Spinal cord (tissue), 9 donors: ENCODE measurements at regions not wholly inside any gene's neighbourhood (a gene's known extent, or its start where the extent isn't known, plus 50 kb on each side); places are given as distances from the start of the nearest gene placed in this dataset.
A peak's percentile ranks its signal among the peaks of the same experiment; 100 is the strongest.
"Not testable (repeated sequence)": the region's sequence is repeated elsewhere in the genome, so short reads cannot be mapped to it uniquely, and the experiment has no call there.

Experiments used
- DNase-seq, 6 donors: peaks; one replicate each; pipeline versions ENCODE4 v3.0.0 to v3.0.0-alpha.2; 2013 to 2015; ENCODE audit warnings: low spot score in 6 of 6, low read depth in 4 of 6
- H3K27ac ChIP-seq: one replicate; pipeline ENCODE4 v1.5.1; 2013; ENCODE audit warnings: low read depth, low read length, control low read depth
- H3K27me3 ChIP-seq: one replicate; pipeline ENCODE4 v1.6.1; 2013; ENCODE audit warnings: low read length; ENCODE audit not compliant: control insufficient read depth, insufficient read depth
- H3K36me3 ChIP-seq: one replicate; pipeline ENCODE4 v1.6.1; 2013; ENCODE audit warnings: low read length; ENCODE audit not compliant: control insufficient read depth, insufficient read depth
- H3K4me1 ChIP-seq: one replicate; pipeline ENCODE4 v1.6.1; 2013; ENCODE audit warnings: low read length; ENCODE audit not compliant: control insufficient read depth, insufficient read depth
- H3K4me3 ChIP-seq: one replicate; pipeline ENCODE4 v1.5.1; 2013; ENCODE audit warnings: low read depth, low read length, control low read depth
- H3K9me3 ChIP-seq: one replicate; pipeline ENCODE4 v1.6.1; 2013; ENCODE audit warnings: low read length; ENCODE audit not compliant: control insufficient read depth, insufficient read depth
- WGBS: methylation state at CpG from one replicate; pipeline ENCODE4 v1.1.5; 2013; ENCODE audit warnings: missing lambda C conversion rate; ENCODE audit not compliant: insufficient coverage; 5-methylcytosine and 5-hydroxymethylcytosine counted together
- donor health status: healthy.

- H3K4me1 ChIP-seq = peaks cover 15% of the 10 kb centered on the region
- H3K27me3 ChIP-seq, DNase-seq, H3K4me3 ChIP-seq, H3K9me3 ChIP-seq, H3K27ac ChIP-seq, H3K36me3 ChIP-seq: not testable (repeated sequence)
- 72% methylated on average over 2 of the region's 14 CpGs for WGBS
Measured at GRCh38 chr20:1799746-1800145, 95.5 kb upstream of the SIRPA start.

- Histone ChIP-seq H3K27ac (no peak overlapping the region), H3K4me1 (peaks cover 15% of the 10 kb centered on the region)
- no CpG with 5 or more reads among the region's 2 CpGs for WGBS
Measured at GRCh38 chr20:1798982-1799381, 96.2 kb upstream of the SIRPA start.

GRCh38 chr20:1793821-1794220, 101.4 kb upstream of the SIRPA start:
- no peak for DNase-seq
- no peaks in the 10 kb centered on the region for H3K27me3 ChIP-seq
- WGBS = no CpG with 5 or more reads among the region's 2 CpGs
- no peaks in the 10 kb centered on the region for H3K4me1 ChIP-seq
- H3K36me3 ChIP-seq = no peaks in the 10 kb centered on the region
- no peak overlapping the region for H3K4me3 ChIP-seq
- no peaks in the 10 kb centered on the region for H3K9me3 ChIP-seq
- H3K27ac ChIP-seq = no peak overlapping the region

More at GRCh38 chr20:1798982-1799381, 96.2 kb upstream of the SIRPA start:
- Histone ChIP-seq H3K27me3 (peaks cover 4% of the 10 kb centered on the region), H3K9me3 (no peaks in the 10 kb centered on the region), H3K4me3 (no peak overlapping the region), H3K36me3 (no peaks in the 10 kb centered on the region)
- DNase-seq = no peak

- Histone ChIP-seq H3K9me3 (no peaks in the 10 kb centered on the region), H3K27ac (no peak overlapping the region), H3K4me3 (no peak overlapping the region), H3K4me1 (no peaks in the 10 kb centered on the region), H3K36me3 (no peaks in the 10 kb centered on the region), H3K27me3 (no peaks in the 10 kb centered on the region)
- DNase-seq = no peak
- WGBS = no CpG with 5 or more reads among the region's 2 CpGs
Measured at GRCh38 chr20:1792274-1792673, 102.9 kb upstream of the SIRPA start.

- Histone ChIP-seq H3K27me3 (no peaks in the 10 kb centered on the region), H3K36me3 (no peaks in the 10 kb centered on the region), H3K4me3 (no peak overlapping the region), H3K27ac (no peak overlapping the region), H3K4me1 (no peaks in the 10 kb centered on the region), H3K9me3 (no peaks in the 10 kb centered on the region)
- 0% methylated on average over 1 of the region's 3 CpGs for WGBS
- peak in 1 of 6 donors; percentile 29 for DNase-seq
Measured at GRCh38 chr20:1790386-1790785, 104.8 kb upstream of the SIRPA start.

DNA sequence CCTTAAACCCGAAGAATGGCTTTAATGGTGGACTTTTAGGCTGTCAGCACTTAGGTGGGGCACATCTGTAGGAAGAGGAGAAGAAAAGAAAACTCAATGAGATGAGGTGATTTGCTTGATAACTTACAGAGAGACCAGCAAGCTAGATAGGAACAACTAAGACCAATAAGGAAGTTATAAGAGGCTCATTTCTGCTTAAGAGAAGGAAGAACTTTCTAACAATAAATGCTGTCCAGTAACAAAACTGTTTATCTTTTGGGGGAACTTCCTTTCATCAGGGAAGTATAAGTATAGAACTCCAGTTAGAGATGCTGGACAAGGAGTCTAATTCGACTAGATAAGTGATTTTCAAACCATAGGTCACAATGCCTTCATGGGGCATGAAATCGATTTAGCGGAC, 107.2 kb upstream of the SIRPA start:
- no peak overlapping the region for H3K4me3 ChIP-seq
- no peaks in the 10 kb centered on the region for H3K4me1 ChIP-seq
- H3K27ac ChIP-seq = no peak overlapping the region
- no peaks in the 10 kb centered on the region for H3K9me3 ChIP-seq
- H3K36me3 ChIP-seq = no peaks in the 10 kb centered on the region
- 79% methylated on average over 4 of the region's 4 CpGs for WGBS
- no peak for DNase-seq
- no peaks in the 10 kb centered on the region for H3K27me3 ChIP-seq

DNA sequence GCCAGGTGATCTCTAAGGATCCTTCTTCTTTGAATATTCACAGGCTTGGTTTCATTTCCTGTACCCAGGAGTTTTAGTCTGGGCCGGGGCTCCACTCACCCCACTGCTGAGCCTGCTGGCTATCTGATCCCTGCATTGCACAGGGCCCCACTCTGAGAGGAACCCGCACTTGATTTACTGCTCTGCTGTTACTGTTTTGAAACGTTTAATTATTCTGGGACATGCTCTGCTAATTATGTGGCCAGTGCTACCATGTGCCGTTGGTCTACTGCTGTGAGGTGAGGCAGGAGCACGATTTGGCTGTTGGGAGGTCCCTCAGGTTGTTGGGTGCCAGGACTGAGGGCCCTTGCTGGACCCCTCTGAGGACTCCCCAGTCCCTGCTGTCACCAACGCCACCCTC, 108.7 kb upstream of the SIRPA start:
- H3K27ac ChIP-seq = no peak overlapping the region
- H3K27me3 ChIP-seq = no peaks in the 10 kb centered on the region
- no peaks in the 10 kb centered on the region for H3K9me3 ChIP-seq
- H3K4me1 ChIP-seq = no peaks in the 10 kb centered on the region
- no peak overlapping the region for H3K4me3 ChIP-seq
- WGBS = 49% methylated on average over 4 of the region's 6 CpGs
- DNase-seq = no peak
- no peaks in the 10 kb centered on the region for H3K36me3 ChIP-seq

GRCh38 chr20:1784586-1784985, 110.6 kb upstream of the SIRPA start:
- no peak for DNase-seq
- Histone ChIP-seq H3K27me3 (no peaks in the 10 kb centered on the region), H3K36me3 (no peaks in the 10 kb centered on the region), H3K27ac (no peak overlapping the region), H3K4me3 (no peak overlapping the region), H3K9me3 (no peaks in the 10 kb centered on the region), H3K4me1 (no peaks in the 10 kb centered on the region)
- WGBS = 57% methylated on average over 4 of the region's 4 CpGs

DNA sequence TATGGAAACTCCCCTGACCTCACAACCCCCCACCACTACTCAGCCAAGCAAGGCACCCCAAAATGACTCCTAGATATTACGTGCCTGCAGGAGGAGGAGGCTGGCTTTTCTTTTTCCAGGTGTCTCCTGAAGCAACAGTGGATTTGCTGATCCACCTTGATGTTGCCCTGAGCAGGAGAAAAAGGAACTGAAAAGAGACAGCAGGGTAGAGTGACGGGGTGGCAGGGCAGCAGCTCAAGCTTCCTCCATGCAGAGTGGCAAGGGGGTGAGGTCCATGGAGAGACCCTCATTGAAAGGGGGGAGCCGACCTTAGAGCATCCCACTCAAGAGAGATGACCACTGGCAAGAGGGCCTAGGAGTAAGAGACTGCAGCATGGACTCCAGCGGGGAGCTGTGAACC, 112.0 kb upstream of the SIRPA start:
- 71% methylated on average over 3 of the region's 4 CpGs for WGBS
- H3K4me1 ChIP-seq = no peaks in the 10 kb centered on the region
- no peak overlapping the region for H3K27ac ChIP-seq

DNA sequence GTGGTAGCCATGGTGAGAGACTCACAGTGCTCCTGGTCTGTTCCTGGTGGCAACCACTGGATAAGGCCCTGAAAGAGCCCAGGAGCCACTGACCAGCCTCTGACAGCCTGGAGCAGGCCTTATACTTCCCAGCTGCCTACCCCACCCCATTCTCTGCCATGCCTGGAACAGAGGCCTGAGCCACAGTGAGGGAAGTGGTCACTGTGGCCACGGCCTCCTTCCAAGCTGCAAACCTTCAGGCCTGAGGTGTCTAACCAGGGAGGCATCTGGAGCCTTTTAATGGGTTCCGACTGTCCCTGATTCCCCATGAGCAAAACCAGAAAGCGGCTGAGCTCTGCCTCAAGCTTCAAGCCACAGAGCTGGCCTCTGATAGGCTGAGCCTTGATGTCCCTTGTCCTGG, 113.0 kb upstream of the SIRPA start:
- no peak for DNase-seq
- H3K27ac ChIP-seq = no peak overlapping the region
- no peaks in the 10 kb centered on the region for H3K9me3 ChIP-seq
- no peaks in the 10 kb centered on the region for H3K36me3 ChIP-seq
- no peak overlapping the region for H3K4me3 ChIP-seq
- no peaks in the 10 kb centered on the region for H3K4me1 ChIP-seq
- WGBS = 88% methylated on average over 3 of the region's 3 CpGs
- no peaks in the 10 kb centered on the region for H3K27me3 ChIP-seq

More for the DNA sequence above, 112.0 kb upstream of the SIRPA start:
- no peaks in the 10 kb centered on the region for H3K27me3 ChIP-seq
- DNase-seq = no peak
- H3K36me3 ChIP-seq = no peaks in the 10 kb centered on the region
- H3K9me3 ChIP-seq = no peaks in the 10 kb centered on the region
- H3K4me3 ChIP-seq = no peak overlapping the region
